ENCODE measurements at regions not wholly inside any gene's neighbourhood (a gene's known extent, or its start where the extent isn't known, plus 50 kb on each side); places are given as distances from the start of the nearest gene placed in this dataset.

DNA sequence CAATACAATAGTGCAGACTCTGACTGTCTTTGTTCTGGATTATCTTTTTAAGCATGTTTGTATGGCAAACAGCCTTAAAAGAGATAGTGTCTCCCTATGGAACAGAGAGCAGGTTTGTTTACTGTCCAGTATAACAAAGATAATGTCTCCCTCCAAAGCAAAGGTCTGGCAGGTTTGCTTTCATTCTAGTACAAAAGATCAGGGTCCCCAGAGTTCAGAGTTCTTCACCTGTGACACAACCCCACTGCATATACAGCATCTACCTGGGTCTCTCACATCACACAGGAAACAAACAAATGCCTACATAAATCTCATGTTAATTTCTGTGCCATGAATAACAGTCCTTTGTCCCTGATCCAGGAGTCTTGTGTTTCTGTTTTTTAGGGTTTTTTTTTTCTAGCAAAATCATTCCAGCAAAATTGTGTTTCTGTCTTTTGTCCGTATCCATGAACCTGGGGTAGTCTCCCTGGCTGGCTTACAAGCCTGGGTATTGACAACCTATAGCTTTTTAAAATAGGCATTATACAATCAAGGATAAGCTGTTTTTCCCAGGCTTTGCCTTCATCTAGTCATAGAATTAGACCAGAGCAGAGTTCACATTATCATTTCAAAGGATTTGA is 89.4 kb upstream of the PTBP2 start (continued):
- 0 out of 2 replicates have a peak, but pooled peaks have one; percentile 24 for TF ChIP-seq POGZ (CRISPR knock-in tag; IDR thresholded peaks at IDR 0.05)
- TF ChIP-seq KDM6A (CRISPR knock-in tag; IDR thresholded peaks at IDR 0.05; ENCODE audit: low read depth) = peak; percentile 86
- TF ChIP-seq MED13 (CRISPR knock-in tag; IDR thresholded peaks at IDR 0.05) = peak; percentile 31; the same call in 1 of the 2 replicates
- peak; percentile 78 for TF ChIP-seq TARDBP (CRISPR knock-in tag; IDR thresholded peaks at IDR 0.05)
- no peak for TF ChIP-seq ZNF839 (CRISPR knock-in tag; IDR thresholded peaks at IDR 0.05; ENCODE audit: borderline replicate concordance)
- TF ChIP-seq ZNF782 (CRISPR knock-in tag; IDR thresholded peaks at IDR 0.05; ENCODE audit: borderline replicate concordance) = no peak
- no peak for TF ChIP-seq IRX3 (CRISPR knock-in tag; IDR thresholded peaks at IDR 0.05; ENCODE audit: borderline replicate concordance, low read depth)
- peak; percentile 92 for TF ChIP-seq CREM (IDR thresholded peaks at IDR 0.05)
- TF ChIP-seq CREM (CRISPR knock-in tag; IDR thresholded peaks at IDR 0.05) = no peak
- TF ChIP-seq MLLT10 (CRISPR knock-in tag; IDR thresholded peaks at IDR 0.05) = no peak
- TF ChIP-seq RCOR2 (CRISPR knock-in tag; IDR thresholded peaks at IDR 0.05) = peak; percentile 77
- no peak for TF ChIP-seq HNRNPK (IDR thresholded peaks at IDR 0.05; ENCODE audit: low read depth, low read length, poor library complexity, severe bottlenecking)
- no peak for TF ChIP-seq REXO4 (CRISPR knock-in tag; IDR thresholded peaks at IDR 0.05; ENCODE audit: borderline replicate concordance)
- TF ChIP-seq NFE2 (CRISPR knock-in tag; IDR thresholded peaks at IDR 0.05) = no peak
- TF ChIP-seq HOMEZ (CRISPR knock-in tag; IDR thresholded peaks at IDR 0.05; ENCODE audit: low read depth) = peak; percentile 77; the same call in 1 of the 2 replicates
- TF ChIP-seq ZBTB20 (CRISPR knock-in tag; IDR thresholded peaks at IDR 0.05; ENCODE audit: borderline replicate concordance, low read depth) = peak; percentile 99; the same call in 1 of the 2 replicates
- TF ChIP-seq RARG (CRISPR knock-in tag; IDR thresholded peaks at IDR 0.05; ENCODE audit: low read depth) = no peak
- no peak; the same call in 1 of the 2 replicates for TF ChIP-seq ZNF512B (CRISPR knock-in tag; IDR thresholded peaks at IDR 0.05; ENCODE audit: borderline replicate concordance)
- no peak for TF ChIP-seq ZNF414 (CRISPR knock-in tag; IDR thresholded peaks at IDR 0.05)
- TF ChIP-seq KLF15 (CRISPR knock-in tag; IDR thresholded peaks at IDR 0.05; ENCODE audit: borderline replicate concordance) = no peak
- TF ChIP-seq TRIM24 (CRISPR knock-in tag; IDR thresholded peaks at IDR 0.05) = no peak
- TF ChIP-seq MBD4 (IDR thresholded peaks at IDR 0.05; ENCODE audit: borderline replicate concordance, low read length) = peak; percentile 94; the same call in 1 of the 2 replicates
- TF ChIP-seq PBX3 (CRISPR knock-in tag; IDR thresholded peaks at IDR 0.05; ENCODE audit: borderline replicate concordance) = no peak
- TF ChIP-seq ZNF101 (CRISPR knock-in tag; IDR thresholded peaks at IDR 0.05; ENCODE audit: borderline replicate concordance, low read depth) = no peak
- TF ChIP-seq LCORL (IDR thresholded peaks at IDR 0.05) = no peak
- peak; percentile 71 for TF ChIP-seq LCORL (CRISPR knock-in tag; IDR thresholded peaks at IDR 0.05)
